Neural cell (in vitro differentiated cells): ENCODE measurements at regions not wholly inside any gene's neighbourhood (a gene's known extent, or its start where the extent isn't known, plus 50 kb on each side); places are given as distances from the start of the nearest gene placed in this dataset.
"Not testable (repeated sequence)": the region's sequence is repeated elsewhere in the genome, so short reads cannot be mapped to it uniquely, and the experiment has no call there.

Source experiments
- H2AFZ ChIP-seq: fragments of 200-600, 300-800 bp; sonication (generic), shearing (Covaris generic); 2 replicates; pipeline ENCODE4 v1.6.0; 2014; ENCODE audit warnings: low read depth, mild to moderate bottlenecking, antibody characterized with exemption, low read length, moderate library complexity
- H3F3A ChIP-seq: fragments of 200-600 bp; shearing (Covaris generic); 2 replicates; pipeline ENCODE4 v1.6.1; 2016; ENCODE audit warnings: mild to moderate bottlenecking, moderate library complexity, mixed read lengths, antibody characterized with exemption, low read length; ENCODE audit not compliant: insufficient read depth, poor library complexity, severe bottlenecking
- H3K27ac ChIP-seq: fragments of 200-600, 300-800 bp; sonication (generic), shearing (Covaris generic); 2 replicates; pipeline ENCODE4 v1.5.1; 2014; ENCODE audit warnings: mild to moderate bottlenecking, low read length, moderate library complexity
- H3K27me3 ChIP-seq: fragments of 300-800, 200-600 bp; sonication (generic), shearing (Covaris generic); 2 replicates; pipeline ENCODE4 v1.6.0; 2014; ENCODE audit warnings: mild to moderate bottlenecking, low read depth, low read length, moderate library complexity; ENCODE audit not compliant: insufficient read depth
- H3K36me3 ChIP-seq: fragments of 300-800, 200-600 bp; sonication (generic), shearing (Covaris generic); 2 replicates; pipeline ENCODE4 v1.5.1; 2014; ENCODE audit warnings: mild to moderate bottlenecking, antibody characterized with exemption, low read length, moderate library complexity; ENCODE audit not compliant: insufficient read depth
- H3K4me2 ChIP-seq: fragments of 300-800, 200-600 bp; sonication (generic), shearing (Covaris generic); 2 replicates; pipeline ENCODE4 v1.6.0; 2014; ENCODE audit warnings: mild to moderate bottlenecking, low read length
- H3K4me3 ChIP-seq: fragments of 300-800, 200-600 bp; sonication (generic), shearing (Covaris generic); 2 replicates; pipeline ENCODE4 v1.5.1; 2014; ENCODE audit warnings: mild to moderate bottlenecking, low read length, moderate library complexity
- H3K79me2 ChIP-seq: fragments of 200-600 bp; shearing (Covaris generic); replicated peaks from 2 replicates; pipeline ENCODE4 v1.6.0; 2014; ENCODE audit warnings: mild to moderate bottlenecking, low read length, moderate library complexity; ENCODE audit not compliant: insufficient read depth
- H3K9ac ChIP-seq: fragments of 300-800, 200-600 bp; sonication (generic), shearing (Covaris generic); 2 replicates; pipeline ENCODE4 v1.6.1; 2016; ENCODE audit warnings: mild to moderate bottlenecking, low read length, mixed read lengths
- H3K9me2 ChIP-seq: fragments of 200-600 bp; shearing (Covaris generic); 2 replicates; pipeline ENCODE4 v1.6.1; 2016; ENCODE audit warnings: mild to moderate bottlenecking, low read length, mixed read lengths; ENCODE audit not compliant: insufficient read depth
- H3K9me3 ChIP-seq: fragments of 200-600, 300-800 bp; sonication (generic), shearing (Covaris generic); 2 replicates; pipeline ENCODE4 v1.6.1; 2016; ENCODE audit warnings: mild to moderate bottlenecking, mixed run types, low read length, moderate library complexity, mixed read lengths
- H4K20me1 ChIP-seq: fragments of 200-600 bp; shearing (Covaris generic); 2 replicates; pipeline ENCODE4 v1.6.1; 2016; ENCODE audit warnings: mild to moderate bottlenecking, mixed run types; ENCODE audit not compliant: insufficient read depth

- not testable (repeated sequence) for H2AFZ ChIP-seq, H3K4me3 ChIP-seq, H3K36me3 ChIP-seq, H3K27ac ChIP-seq, H3K4me2 ChIP-seq, H3K9me2 ChIP-seq, H3K79me2 ChIP-seq, H3K9ac ChIP-seq, H3K9me3 ChIP-seq, H3K27me3 ChIP-seq, H4K20me1 ChIP-seq, H3F3A ChIP-seq
Observed at GRCh38 chr2:91497129-91498064, 2805.9 kb downstream of the RPIA start.

GRCh38 chr2:91498065-91498449 lies 2806.6 kb downstream of the RPIA start:
- not testable (repeated sequence) for H3F3A ChIP-seq, H3K9ac ChIP-seq, H3K4me3 ChIP-seq, H3K4me2 ChIP-seq, H3K9me3 ChIP-seq, H3K27ac ChIP-seq, H3K27me3 ChIP-seq, H3K79me2 ChIP-seq, H4K20me1 ChIP-seq, H2AFZ ChIP-seq, H3K36me3 ChIP-seq, H3K9me2 ChIP-seq

GRCh38 chr2:91498513-91499250 lies 2807.2 kb downstream of the RPIA start:
- H3K36me3 ChIP-seq, H3K4me3 ChIP-seq: not testable (repeated sequence)

GRCh38 chr2:91499431-91500050 lies 2808.1 kb downstream of the RPIA start:
- not testable (repeated sequence) for H3K36me3 ChIP-seq, H3K9me3 ChIP-seq, H3K4me3 ChIP-seq, H3K27ac ChIP-seq, H4K20me1 ChIP-seq, H3K4me2 ChIP-seq, H3K79me2 ChIP-seq, H3K27me3 ChIP-seq, H2AFZ ChIP-seq, H3K9ac ChIP-seq, H3K9me2 ChIP-seq, H3F3A ChIP-seq

More at GRCh38 chr2:91498513-91499250, 2807.2 kb downstream of the RPIA start:
- H3K79me2 ChIP-seq, H2AFZ ChIP-seq, H4K20me1 ChIP-seq, H3K4me2 ChIP-seq, H3F3A ChIP-seq, H3K9me3 ChIP-seq, H3K9me2 ChIP-seq, H3K9ac ChIP-seq, H3K27me3 ChIP-seq, H3K27ac ChIP-seq: not testable (repeated sequence)

- H3K9ac ChIP-seq, H3K27ac ChIP-seq, H3K4me3 ChIP-seq, H3K9me2 ChIP-seq, H2AFZ ChIP-seq, H3K36me3 ChIP-seq, H3F3A ChIP-seq, H3K79me2 ChIP-seq, H3K9me3 ChIP-seq, H4K20me1 ChIP-seq, H3K4me2 ChIP-seq, H3K27me3 ChIP-seq: not testable (repeated sequence)
Observed at GRCh38 chr2:91500246-91500977, 2808.9 kb downstream of the RPIA start.

- H3K27me3 ChIP-seq, H3K9ac ChIP-seq, H3K9me2 ChIP-seq, H4K20me1 ChIP-seq, H2AFZ ChIP-seq, H3K36me3 ChIP-seq, H3K27ac ChIP-seq, H3K4me2 ChIP-seq, H3K4me3 ChIP-seq, H3K9me3 ChIP-seq, H3F3A ChIP-seq, H3K79me2 ChIP-seq: not testable (repeated sequence)
Observed at GRCh38 chr2:91500978-91501310, 2809.5 kb downstream of the RPIA start.

- H3F3A ChIP-seq, H3K27me3 ChIP-seq, H3K9me2 ChIP-seq, H3K9me3 ChIP-seq, H2AFZ ChIP-seq, H4K20me1 ChIP-seq, H3K4me3 ChIP-seq, H3K9ac ChIP-seq, H3K4me2 ChIP-seq, H3K36me3 ChIP-seq, H3K27ac ChIP-seq, H3K79me2 ChIP-seq: not testable (repeated sequence)
Observed at GRCh38 chr2:91501481-91502080, 2810.1 kb downstream of the RPIA start.
